Natural killer cell (primary cell): ENCODE measurements at regions not wholly inside any gene's neighbourhood (a gene's known extent, or its start where the extent isn't known, plus 50 kb on each side); places are given as distances from the start of the nearest gene placed in this dataset.

ENCODE experiments used
- ATAC-seq, 3 donors: fragments of 150-1000 bp in 2 of 3; fragments of 200-7000 bp in 1 of 3; cut with Tn5 transposase; 1 replicate in 1 of 3; 2 replicates in 2 of 3; pipeline ENCODE4 v1.10.0; 2021; ENCODE audit warnings: mild to moderate bottlenecking in 2 of 3, moderate library complexity in 2 of 3
- DNase-seq, 2 donors: peaks; one replicate each; pipeline versions ENCODE4 v3.0.0 to v3.0.0-alpha.2; 2013 to 2021; ENCODE audit warnings: mixed read lengths in 1 of 2
- H3K27ac ChIP-seq: one replicate; pipeline ENCODE4 v1.5.1; 2013; ENCODE audit warnings: mild to moderate bottlenecking, low read length
- H3K27me3 ChIP-seq: one replicate; pipeline ENCODE4 v1.6.1; 2013; ENCODE audit warnings: low read length; ENCODE audit not compliant: control insufficient read depth, insufficient read depth
- H3K36me3 ChIP-seq: one replicate; pipeline ENCODE4 v1.6.1; 2013; ENCODE audit warnings: low read length; ENCODE audit not compliant: control insufficient read depth, insufficient read depth
- H3K4me1 ChIP-seq: one replicate; pipeline ENCODE4 v1.6.1; 2013; ENCODE audit warnings: low read length; ENCODE audit not compliant: control insufficient read depth, insufficient read depth
- H3K4me3 ChIP-seq: one replicate; pipeline ENCODE4 v1.5.1; 2013; ENCODE audit warnings: low read length
- H3K9me3 ChIP-seq: one replicate; pipeline ENCODE4 v1.6.1; 2013; ENCODE audit warnings: low read length; ENCODE audit not compliant: control insufficient read depth, insufficient read depth
- H3K27ac Mint-ChIP-seq, 2 donors: one replicate each; pipeline ENCODE4 v1.8.0; 2022; ENCODE audit warnings: mild to moderate bottlenecking in 2 of 2, mixed read lengths in 2 of 2, moderate library complexity in 1 of 2
- H3K27me3 Mint-ChIP-seq, 2 donors: one replicate each; pipeline ENCODE4 v1.8.0; 2022; ENCODE audit warnings: low read depth in 2 of 2, mixed read lengths in 2 of 2
- H3K36me3 Mint-ChIP-seq: one replicate; pipeline ENCODE4 v1.8.0; 2022; ENCODE audit warnings: mixed read lengths
- H3K4me1 Mint-ChIP-seq, 2 donors: one replicate each; pipeline ENCODE4 v1.8.0; 2022; ENCODE audit warnings: mixed read lengths in 2 of 2
- H3K4me3 Mint-ChIP-seq: one replicate; pipeline ENCODE4 v1.8.0; 2022; ENCODE audit warnings: mild to moderate bottlenecking, moderate library complexity, mixed read lengths
- H3K9me3 Mint-ChIP-seq, 2 donors: one replicate each; pipeline ENCODE4 v1.8.0; 2022; ENCODE audit warnings: mixed read lengths in 2 of 2
- WGBS: methylation state at CpG from one replicate; pipeline ENCODE4 v1.1.7; 2013; ENCODE audit warnings: missing lambda C conversion rate; ENCODE audit not compliant: insufficient coverage; 5-methylcytosine and 5-hydroxymethylcytosine counted together
- intact Hi-C: fragments of 100-400 bp; cut with micrococcal nuclease; formaldehyde crosslinking; loops from one replicate; pipeline ENCODE4 v1.14.2; 2022
- TF ChIP-seq, protein P1 (sequence below): fragments of 200-600 bp; IDR thresholded peaks from one replicate; pipeline ENCODE4 v1.8.0; 2022; ENCODE audit warnings: antibody characterized with exemption

DNA sequence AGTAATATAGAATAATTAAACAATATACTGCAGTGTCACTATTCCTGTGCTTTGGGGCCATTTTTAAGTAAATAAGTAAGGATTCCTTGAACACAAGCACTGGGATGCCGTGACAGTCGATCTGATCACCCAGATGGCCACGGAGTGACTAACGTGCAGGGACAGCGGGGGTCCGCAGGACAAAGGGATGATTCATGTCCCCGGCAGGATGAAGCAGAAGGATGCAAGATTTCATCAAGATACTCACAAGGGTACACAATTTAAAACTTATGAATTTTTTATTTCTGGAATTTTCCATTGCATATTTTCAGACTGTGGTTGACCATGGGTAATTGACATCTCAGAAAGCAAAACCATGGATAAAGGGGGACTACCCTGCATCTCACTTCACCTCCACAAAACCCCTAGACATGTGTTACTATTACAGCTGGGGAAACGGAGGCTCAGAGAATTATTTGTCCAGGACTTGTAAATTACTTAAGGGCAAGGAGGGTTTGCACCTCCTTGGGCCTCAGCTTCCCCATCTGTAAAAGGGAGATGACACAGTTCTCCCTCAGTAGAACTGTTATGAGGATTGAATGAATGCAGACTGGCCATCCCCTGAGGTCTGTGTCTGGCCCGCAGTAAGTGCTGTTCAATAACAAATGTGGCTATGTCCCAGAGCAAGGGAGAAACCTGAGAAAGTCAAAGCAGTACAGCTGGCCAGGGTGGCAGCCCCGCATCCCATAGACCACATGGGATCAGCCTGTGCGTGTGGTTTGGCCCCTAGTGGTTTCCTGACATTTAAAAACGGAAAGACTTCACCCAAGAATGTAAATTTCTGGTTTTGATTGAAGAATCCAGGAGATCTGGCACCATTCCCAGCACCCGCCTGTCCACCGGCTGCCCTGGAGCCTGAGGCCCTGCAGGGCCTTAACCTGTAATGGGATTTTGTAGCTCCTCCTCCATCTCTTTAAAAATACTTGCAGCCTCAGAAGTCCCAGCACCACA is 235.5 kb downstream of the BMP7 start:
- WGBS: 54% methylated on average over 14 of the region's 14 CpGs

GRCh38 chr20:57031867-57032355 is 234.5 kb downstream of the BMP7 start:
- H3K27me3 Mint-ChIP-seq: peaks cover 29 to 42% of the 10 kb centered on the region in 2 donors
- TF ChIP-seq, protein P1, sequence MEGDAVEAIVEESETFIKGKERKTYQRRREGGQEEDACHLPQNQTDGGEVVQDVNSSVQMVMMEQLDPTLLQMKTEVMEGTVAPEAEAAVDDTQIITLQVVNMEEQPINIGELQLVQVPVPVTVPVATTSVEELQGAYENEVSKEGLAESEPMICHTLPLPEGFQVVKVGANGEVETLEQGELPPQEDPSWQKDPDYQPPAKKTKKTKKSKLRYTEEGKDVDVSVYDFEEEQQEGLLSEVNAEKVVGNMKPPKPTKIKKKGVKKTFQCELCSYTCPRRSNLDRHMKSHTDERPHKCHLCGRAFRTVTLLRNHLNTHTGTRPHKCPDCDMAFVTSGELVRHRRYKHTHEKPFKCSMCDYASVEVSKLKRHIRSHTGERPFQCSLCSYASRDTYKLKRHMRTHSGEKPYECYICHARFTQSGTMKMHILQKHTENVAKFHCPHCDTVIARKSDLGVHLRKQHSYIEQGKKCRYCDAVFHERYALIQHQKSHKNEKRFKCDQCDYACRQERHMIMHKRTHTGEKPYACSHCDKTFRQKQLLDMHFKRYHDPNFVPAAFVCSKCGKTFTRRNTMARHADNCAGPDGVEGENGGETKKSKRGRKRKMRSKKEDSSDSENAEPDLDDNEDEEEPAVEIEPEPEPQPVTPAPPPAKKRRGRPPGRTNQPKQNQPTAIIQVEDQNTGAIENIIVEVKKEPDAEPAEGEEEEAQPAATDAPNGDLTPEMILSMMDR: no peak
- Histone ChIP-seq H3K36me3 (no peaks in the 10 kb centered on the region), H3K9me3 (peaks cover 4% of the 10 kb centered on the region), H3K27ac (no peak overlapping the region), H3K27me3 (no peaks in the 10 kb centered on the region), H3K4me3 (no peak overlapping the region), H3K4me1 (no peaks in the 10 kb centered on the region)
- no peak for DNase-seq
- ATAC-seq: no peak
- H3K36me3 Mint-ChIP-seq: no peaks in the 10 kb centered on the region
- H3K27ac Mint-ChIP-seq: no peak overlapping the region
- H3K4me1 Mint-ChIP-seq: no peaks in the 10 kb centered on the region
- intact Hi-C loops: no loop called here
- H3K4me3 Mint-ChIP-seq: no peak overlapping the region
- 54% methylated on average over 2 of the region's 2 CpGs for WGBS
- no peaks in the 10 kb centered on the region for H3K9me3 Mint-ChIP-seq

More for the DNA sequence above, 235.5 kb downstream of the BMP7 start:
- no peaks in the 10 kb centered on the region for H3K4me1 ChIP-seq
- intact Hi-C loops: no loop called here
- no peaks in the 10 kb centered on the region for H3K9me3 Mint-ChIP-seq
- no peak overlapping the region for H3K4me3 ChIP-seq
- no peak overlapping the region for H3K4me3 Mint-ChIP-seq
- TF ChIP-seq, protein P1: no peak
- peaks cover 21 to 34% of the 10 kb centered on the region in 2 donors for H3K27me3 Mint-ChIP-seq
- no peaks in the 10 kb centered on the region for H3K27me3 ChIP-seq
- H3K27ac Mint-ChIP-seq: no peak overlapping the region
- no peak for DNase-seq
- peaks cover 4% of the 10 kb centered on the region for H3K9me3 ChIP-seq
- H3K36me3 ChIP-seq: no peaks in the 10 kb centered on the region
- H3K4me1 Mint-ChIP-seq: no peaks in the 10 kb centered on the region
- ATAC-seq: no peak
- H3K27ac ChIP-seq: no peak overlapping the region
- no peaks in the 10 kb centered on the region for H3K36me3 Mint-ChIP-seq

DNA sequence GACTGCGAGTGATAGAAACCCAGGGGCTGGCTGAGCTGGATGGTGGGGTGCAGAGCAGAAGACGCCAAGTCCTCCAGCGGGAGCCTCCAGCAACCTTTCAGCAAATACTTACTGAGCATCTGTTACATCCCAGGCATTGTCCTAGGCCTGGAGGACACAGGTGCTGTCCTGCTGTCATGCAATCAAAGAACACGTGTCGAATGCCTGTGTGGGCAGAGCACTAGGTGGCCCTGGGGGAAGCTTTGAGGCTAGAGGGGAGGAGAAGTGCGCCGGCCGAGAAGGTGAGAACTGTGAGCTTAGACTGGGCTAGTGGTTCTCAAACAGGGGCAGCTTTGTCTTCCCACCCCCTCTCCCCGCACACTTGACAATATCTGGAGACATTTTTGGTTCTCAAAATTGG is 233.6 kb downstream of the BMP7 start:
- no peaks in the 10 kb centered on the region for H3K27me3 ChIP-seq
- no peak overlapping the region for H3K27ac Mint-ChIP-seq
- intact Hi-C loops: no loop called here
- no peak overlapping the region for H3K27ac ChIP-seq
- H3K4me3 ChIP-seq: no peak overlapping the region
- no peak overlapping the region for H3K4me3 Mint-ChIP-seq
- no peaks in the 10 kb centered on the region for H3K36me3 ChIP-seq
- no peaks in the 10 kb centered on the region for H3K9me3 Mint-ChIP-seq
- peaks cover 27 to 33% of the 10 kb centered on the region in 2 donors for H3K27me3 Mint-ChIP-seq
- H3K4me1 Mint-ChIP-seq: no peaks in the 10 kb centered on the region
- WGBS: 93% methylated on average over 8 of the region's 9 CpGs
- ATAC-seq: no peak
- no peaks in the 10 kb centered on the region for H3K4me1 ChIP-seq
- TF ChIP-seq, protein P1: no peak
- H3K9me3 ChIP-seq: peaks cover 4% of the 10 kb centered on the region
- no peak for DNase-seq
- no peaks in the 10 kb centered on the region for H3K36me3 Mint-ChIP-seq
